Uterus (tissue), 2 donors: ENCODE measurements at regions not wholly inside any gene's neighbourhood (a gene's known extent, or its start where the extent isn't known, plus 50 kb on each side); places are given as distances from the start of the nearest gene placed in this dataset.

Experiments
- POLR2A ChIP-seq, 2 donors: fragments of 450-650 bp; IDR thresholded peaks; one replicate each; pipeline ENCODE4 v1.6.1; 2016; ENCODE audit warnings: antibody characterized with exemption in 2 of 2, mild to moderate bottlenecking in 1 of 2, moderate library complexity in 1 of 2
- TF ChIP-seq, protein P1 (sequence below), 4 experiments: fragments of 200-600 bp in 2 of 4; fragments of 450-650 bp in 2 of 4; sonication (generic) in 2 of 4; IDR thresholded peaks; one replicate each; pipeline ENCODE4 v1.5.1; 2016 to 2019; ENCODE audit warnings: antibody characterized with exemption in 4 of 4, mild to moderate bottlenecking in 2 of 4, moderate library complexity in 1 of 4

DNA sequence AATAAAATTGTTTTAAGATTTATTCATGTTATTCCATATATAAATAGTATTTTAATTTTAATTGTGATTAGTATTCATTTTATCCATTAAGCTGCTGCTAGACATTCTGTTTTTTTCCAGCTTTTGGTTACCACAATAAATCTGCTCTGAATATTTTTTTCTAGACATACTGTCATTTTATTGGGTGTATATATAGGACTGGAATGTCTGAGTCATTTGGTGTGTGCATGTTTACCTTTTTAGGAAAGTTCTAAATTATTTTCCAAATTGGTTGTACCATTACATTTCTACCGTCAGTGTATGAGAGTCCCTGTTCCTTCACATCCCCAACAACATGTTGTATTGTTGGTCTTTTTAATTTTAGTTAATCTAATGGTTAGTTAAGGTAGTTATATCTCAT is 1138.1 kb downstream of the REEP3 start:
- TF ChIP-seq, protein P1, sequence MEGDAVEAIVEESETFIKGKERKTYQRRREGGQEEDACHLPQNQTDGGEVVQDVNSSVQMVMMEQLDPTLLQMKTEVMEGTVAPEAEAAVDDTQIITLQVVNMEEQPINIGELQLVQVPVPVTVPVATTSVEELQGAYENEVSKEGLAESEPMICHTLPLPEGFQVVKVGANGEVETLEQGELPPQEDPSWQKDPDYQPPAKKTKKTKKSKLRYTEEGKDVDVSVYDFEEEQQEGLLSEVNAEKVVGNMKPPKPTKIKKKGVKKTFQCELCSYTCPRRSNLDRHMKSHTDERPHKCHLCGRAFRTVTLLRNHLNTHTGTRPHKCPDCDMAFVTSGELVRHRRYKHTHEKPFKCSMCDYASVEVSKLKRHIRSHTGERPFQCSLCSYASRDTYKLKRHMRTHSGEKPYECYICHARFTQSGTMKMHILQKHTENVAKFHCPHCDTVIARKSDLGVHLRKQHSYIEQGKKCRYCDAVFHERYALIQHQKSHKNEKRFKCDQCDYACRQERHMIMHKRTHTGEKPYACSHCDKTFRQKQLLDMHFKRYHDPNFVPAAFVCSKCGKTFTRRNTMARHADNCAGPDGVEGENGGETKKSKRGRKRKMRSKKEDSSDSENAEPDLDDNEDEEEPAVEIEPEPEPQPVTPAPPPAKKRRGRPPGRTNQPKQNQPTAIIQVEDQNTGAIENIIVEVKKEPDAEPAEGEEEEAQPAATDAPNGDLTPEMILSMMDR (IDR thresholded peaks at IDR 0.05): no peak
- TF ChIP-seq POLR2A (IDR thresholded peaks at IDR 0.05): no peak
